Common myeloid progenitor, CD34-positive (primary cell): ENCODE measurements at regions not wholly inside any gene's neighbourhood (a gene's known extent, or its start where the extent isn't known, plus 50 kb on each side); places are given as distances from the start of the nearest gene placed in this dataset.

ENCODE experiments used
- CTCF ChIA-PET: fragments of 350-600 bp; sonication (Branson Sonifier 250); formaldehyde crosslinking; loops from one replicate; lab custom pipeline; 2021; ENCODE audit warnings: antibody characterized with exemption; lab: Charles Lee
- POLR2A ChIA-PET: fragments of 350-600 bp; sonication (Branson Sonifier 250); formaldehyde crosslinking; loops from one replicate; lab custom pipeline; 2021; ENCODE audit warnings: antibody characterized with exemption; lab: Charles Lee
- DNase-seq, 3 donors: peaks; one replicate each; pipeline versions ENCODE4 v3.0.0 to v3.0.0-alpha.2; 2013
- H3K27ac ChIP-seq, 2 experiments: 1 replicate in 1 of 2; 2 replicates in 1 of 2; pipeline ENCODE4 v1.7.0; 2013; ENCODE audit warnings: inconsistent platforms in 2 of 2, low read length in 2 of 2, mild to moderate bottlenecking in 2 of 2, low read depth in 1 of 2, moderate library complexity in 1 of 2; ENCODE audit not compliant: severe bottlenecking in 2 of 2, insufficient read depth in 1 of 2, poor library complexity in 1 of 2
- H3K27me3 ChIP-seq, 5 experiments: replicated peaks in 2 of 5; 1 replicate in 3 of 5; 2 replicates in 2 of 5; pipeline versions ENCODE4 v1.6.1 to v1.7.0; 2013; ENCODE audit warnings: low read length in 4 of 5, mild to moderate bottlenecking in 2 of 5, moderate library complexity in 2 of 5, inconsistent platforms in 1 of 5; ENCODE audit not compliant: insufficient read depth in 5 of 5, control insufficient read depth in 4 of 5
- H3K36me3 ChIP-seq, 4 experiments: 1 replicate in 2 of 4; 2 replicates in 2 of 4; pipeline versions ENCODE4 v1.6.1 to v1.7.0; 2013; ENCODE audit warnings: low read length in 3 of 4, control low read depth in 1 of 4, mild to moderate bottlenecking in 1 of 4; ENCODE audit not compliant: control insufficient read depth in 4 of 4, insufficient read depth in 4 of 4
- H3K4me1 ChIP-seq, 4 experiments: 1 replicate in 3 of 4; 2 replicates in 1 of 4; pipeline versions ENCODE4 v1.6.1 to v1.7.1; 2013; ENCODE audit warnings: low read length in 3 of 4, mild to moderate bottlenecking in 3 of 4, control low read depth in 1 of 4, inconsistent platforms in 1 of 4, moderate library complexity in 1 of 4; ENCODE audit not compliant: control insufficient read depth in 4 of 4, insufficient read depth in 4 of 4; ENCODE audit errors: control extremely low read depth in 1 of 4
- H3K4me3 ChIP-seq, 7 experiments: 1 replicate in 4 of 7; 2 replicates in 3 of 7; pipeline versions ENCODE4 v1.5.1 to v1.7.0; 2013; ENCODE audit warnings: mild to moderate bottlenecking in 7 of 7, low read length in 6 of 7, moderate library complexity in 6 of 7, inconsistent platforms in 2 of 7, low read depth in 2 of 7, control low read depth in 1 of 7; ENCODE audit not compliant: insufficient read depth in 4 of 7, control insufficient read depth in 1 of 7; ENCODE audit errors: extremely low read depth in 1 of 7
- H3K9me3 ChIP-seq, 5 experiments: 1 replicate in 4 of 5; 2 replicates in 1 of 5; pipeline versions ENCODE4 v1.6.1 to v1.7.1; 2013; ENCODE audit warnings: low read length in 4 of 5, mild to moderate bottlenecking in 2 of 5, inconsistent platforms in 1 of 5, low read depth in 1 of 5, moderate library complexity in 1 of 5; ENCODE audit not compliant: control insufficient read depth in 4 of 5, insufficient read depth in 2 of 5; ENCODE audit errors: control extremely low read depth in 1 of 5
- WGBS: methylation state at CpG from one replicate; pipeline ENCODE4 v1.1.5; 2013; ENCODE audit not compliant: insufficient coverage; 5-methylcytosine and 5-hydroxymethylcytosine counted together

- Histone ChIP-seq H3K4me1 (no peaks in the 10 kb centered on the region), H3K4me3 (no peak overlapping the region), H3K9me3 (no peaks in the 10 kb centered on the region), H3K36me3 (no peaks in the 10 kb centered on the region), H3K27me3 (no peaks in the 10 kb centered on the region), H3K27ac (no peak overlapping the region)
- ChIA-PET POLR2A (no interaction called here), CTCF (no interaction called here)
- WGBS: 100% methylated on average over 3 of the region's 3 CpGs
- DNase-seq: no peak
Measured at GRCh38 chr13:107099661-107100060, 531.7 kb upstream of the ARGLU1 start.

GRCh38 chr13:107097916-107098315, 530.0 kb upstream of the ARGLU1 start:
- H3K36me3 ChIP-seq: no peaks in the 10 kb centered on the region
- DNase-seq: no peak
- WGBS: 100% methylated on average over 2 of the region's 7 CpGs
- no peak overlapping the region for H3K27ac ChIP-seq
- H3K27me3 ChIP-seq: no peaks in the 10 kb centered on the region
- CTCF ChIA-PET: no interaction called here
- H3K4me1 ChIP-seq: no peaks in the 10 kb centered on the region
- H3K4me3 ChIP-seq: no peak overlapping the region
- H3K9me3 ChIP-seq: no peaks in the 10 kb centered on the region
- POLR2A ChIA-PET: no interaction called here

DNA sequence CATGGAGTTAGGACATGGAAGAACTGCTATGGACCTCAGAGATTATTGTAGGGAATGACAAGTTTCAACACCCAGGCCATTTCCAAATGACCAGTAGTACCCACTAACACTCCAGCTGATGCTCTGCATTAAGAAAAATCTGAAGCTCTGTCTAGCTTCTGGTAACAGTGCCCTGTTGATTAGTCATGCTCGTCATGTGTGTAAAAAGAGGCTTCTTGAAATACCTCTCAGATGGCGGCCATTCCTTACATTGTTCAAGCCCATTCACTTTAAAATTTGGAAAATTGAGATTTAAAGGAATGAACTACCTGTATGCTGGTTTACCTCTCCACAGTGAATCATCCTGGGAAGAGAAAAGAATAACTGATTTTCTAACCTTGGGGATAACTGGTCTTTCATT, 527.9 kb upstream of the ARGLU1 start:
- 100% methylated on average over 1 of the region's 2 CpGs for WGBS
- no peak for DNase-seq
- H3K4me3 ChIP-seq: no peak overlapping the region
- no peaks in the 10 kb centered on the region for H3K9me3 ChIP-seq
- H3K36me3 ChIP-seq: no peaks in the 10 kb centered on the region
- no peaks in the 10 kb centered on the region for H3K27me3 ChIP-seq
- no peak overlapping the region for H3K27ac ChIP-seq
- H3K4me1 ChIP-seq: no peaks in the 10 kb centered on the region
- POLR2A ChIA-PET: no interaction called here
- CTCF ChIA-PET: no interaction called here

GRCh38 chr13:107091861-107092260, 523.9 kb upstream of the ARGLU1 start:
- Histone ChIP-seq H3K4me1 (no peaks in the 10 kb centered on the region), H3K36me3 (no peaks in the 10 kb centered on the region), H3K27me3 (no peaks in the 10 kb centered on the region), H3K27ac (no peak overlapping the region), H3K4me3 (no peak overlapping the region), H3K9me3 (no peaks in the 10 kb centered on the region)
- ChIA-PET CTCF (no interaction called here), POLR2A (no interaction called here)
- DNase-seq: no peak
- WGBS: 91% methylated on average over 1 of the region's 1 CpG

GRCh38 chr13:107091428-107091827, 523.5 kb upstream of the ARGLU1 start:
- ChIA-PET POLR2A (no interaction called here), CTCF (no interaction called here)
- no peaks in the 10 kb centered on the region for H3K4me1 ChIP-seq
- no peak for DNase-seq
- no peak overlapping the region for H3K4me3 ChIP-seq
- no peaks in the 10 kb centered on the region for H3K27me3 ChIP-seq
- H3K9me3 ChIP-seq: no peaks in the 10 kb centered on the region
- WGBS: 100% methylated on average over 1 of the region's 2 CpGs
- H3K36me3 ChIP-seq: no peaks in the 10 kb centered on the region
- H3K27ac ChIP-seq: no peak overlapping the region

DNA sequence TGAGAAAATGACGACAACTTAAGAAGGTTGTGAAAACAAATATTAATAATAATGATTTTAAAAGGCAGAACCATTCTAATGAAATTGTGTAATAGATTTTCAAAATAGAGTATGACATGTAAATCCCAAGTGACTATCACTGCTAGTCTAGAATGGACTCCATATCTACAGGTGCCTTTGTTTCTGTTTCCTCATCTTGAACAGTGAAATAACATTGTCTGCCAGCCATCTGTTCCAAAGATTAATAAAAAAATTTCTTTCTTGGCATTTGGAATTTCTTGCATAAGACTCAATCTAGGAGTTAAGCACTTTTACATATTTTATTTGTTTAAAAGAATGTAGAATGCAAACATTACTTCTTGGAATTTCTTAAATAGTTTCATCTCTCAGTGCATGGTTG, 520.1 kb upstream of the ARGLU1 start:
- no peak for DNase-seq
- no peak overlapping the region for H3K4me3 ChIP-seq
- H3K27me3 ChIP-seq: no peaks in the 10 kb centered on the region
- ChIA-PET POLR2A (no interaction called here), CTCF (no interaction called here)
- WGBS: no CpG with 5 or more reads among the region's 1 CpG
- no peak overlapping the region for H3K27ac ChIP-seq
- no peaks in the 10 kb centered on the region for H3K9me3 ChIP-seq
- H3K4me1 ChIP-seq: no peaks in the 10 kb centered on the region
- no peaks in the 10 kb centered on the region for H3K36me3 ChIP-seq

GRCh38 chr13:107079423-107080049, 511.6 kb upstream of the ARGLU1 start:
- DNase-seq: no peak
- H3K4me1 ChIP-seq: no peaks in the 10 kb centered on the region
- CTCF ChIA-PET: no interaction called here
- H3K27me3 ChIP-seq: no peaks in the 10 kb centered on the region
- no peaks in the 10 kb centered on the region for H3K9me3 ChIP-seq
- 89% methylated on average over 1 of the region's 1 CpG for WGBS
- POLR2A ChIA-PET: no interaction called here
- no peak overlapping the region for H3K27ac ChIP-seq
- H3K4me3 ChIP-seq: no peak overlapping the region
- H3K36me3 ChIP-seq: no peaks in the 10 kb centered on the region
